ENCODE measurements at regions not wholly inside any gene's neighbourhood (a gene's known extent, or its start where the extent isn't known, plus 50 kb on each side); places are given as distances from the start of the nearest gene placed in this dataset.

DNA sequence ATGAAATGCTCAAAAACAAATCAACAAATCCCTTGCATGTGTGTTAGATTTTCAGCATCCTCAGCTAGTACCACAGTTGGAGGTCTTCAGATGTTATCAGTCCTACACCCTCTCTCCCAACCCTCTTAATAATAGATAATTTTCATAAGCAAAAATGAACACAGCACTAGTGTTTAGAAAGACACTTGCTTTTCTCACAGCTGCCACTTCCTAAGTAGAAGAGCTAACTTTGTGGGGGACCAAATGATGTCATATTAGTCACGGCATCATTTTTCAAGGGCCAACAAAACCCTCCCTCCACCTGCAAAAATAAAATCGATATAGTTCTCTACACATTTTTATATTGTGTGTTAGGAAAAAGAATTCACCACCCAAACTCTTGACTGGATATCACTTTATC is 163.5 kb upstream of the GYPA start:
- no peak for FAIRE-seq

DNA sequence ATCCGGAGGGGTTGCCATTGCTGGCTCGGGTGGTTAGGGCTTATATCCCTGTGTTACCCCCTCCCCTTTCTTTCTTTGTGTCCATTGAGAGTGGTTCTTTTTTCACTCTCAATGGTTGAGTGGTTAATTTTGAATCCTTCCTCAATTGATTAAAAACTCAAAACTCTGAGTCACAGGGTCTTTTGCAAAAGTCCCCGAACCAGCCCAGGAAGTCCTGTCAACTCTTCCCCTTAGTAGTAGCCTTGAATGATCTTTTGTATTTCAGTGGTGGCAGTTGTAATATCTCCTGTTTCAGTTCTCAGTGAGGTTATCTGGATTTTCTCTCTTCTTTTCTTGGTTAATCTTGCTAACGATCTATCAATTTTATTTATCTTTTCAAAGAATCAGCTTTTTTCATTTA is 170.0 kb upstream of the GYPA start:
- no peak for FAIRE-seq

DNA sequence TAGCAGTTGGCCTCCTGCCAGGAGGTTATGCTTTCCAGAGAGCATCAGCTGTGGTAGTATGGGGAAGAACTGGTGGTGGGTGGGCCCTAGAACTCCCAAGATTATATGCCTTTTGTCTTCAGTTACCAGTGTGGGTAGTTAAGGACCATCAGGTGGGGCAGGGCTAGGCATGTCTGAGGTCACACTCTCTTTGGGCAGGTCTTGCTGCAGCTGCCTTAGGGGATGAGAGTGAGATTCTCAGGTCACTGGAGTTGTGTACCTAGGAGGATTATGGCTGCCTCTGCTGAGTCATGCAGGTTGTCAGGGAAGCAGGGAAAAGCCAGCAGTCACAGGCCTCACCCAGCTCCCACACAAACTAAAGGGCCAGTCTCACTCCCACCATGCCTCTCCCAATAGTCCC is 172.9 kb upstream of the GYPA start:
- FAIRE-seq, result no peak

DNA sequence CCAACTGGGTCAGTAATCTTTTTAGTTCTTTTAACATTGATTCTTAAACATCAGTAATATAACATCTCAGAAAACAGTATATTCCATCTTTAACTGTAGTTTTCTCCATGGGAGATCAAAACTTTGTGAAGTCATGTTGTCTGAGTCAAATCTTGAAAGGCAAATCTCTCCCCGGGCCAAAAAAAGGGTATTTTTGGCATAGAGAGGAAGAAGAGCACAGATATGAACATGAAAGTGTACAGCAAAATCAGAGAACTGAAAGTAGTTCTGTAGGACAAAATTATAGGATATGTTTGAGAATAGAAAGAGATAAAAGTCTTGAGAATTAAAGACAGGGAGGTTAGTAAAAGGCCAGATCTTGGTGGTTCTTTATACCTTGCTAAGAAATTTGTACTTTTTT is 176.4 kb upstream of the GYPA start:
- no peak for FAIRE-seq

DNA sequence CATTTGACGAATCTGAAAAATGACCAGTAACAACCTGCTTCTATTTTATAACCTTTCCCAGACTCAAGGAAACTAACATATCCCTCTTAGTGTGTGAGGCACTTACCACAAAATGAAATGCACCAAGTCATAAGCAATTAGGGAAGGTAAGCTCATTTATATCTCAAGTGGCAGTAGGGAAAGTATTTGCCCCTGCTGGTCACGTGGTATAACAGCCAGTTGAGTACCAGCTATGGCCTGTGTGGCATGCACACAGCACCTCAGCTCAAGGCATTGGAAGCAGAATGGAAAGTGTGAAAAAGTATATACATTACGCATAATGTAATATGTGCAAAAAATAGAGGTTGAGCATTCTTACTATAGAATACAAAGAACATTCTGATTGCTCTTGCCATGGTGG is 178.3 kb upstream of the GYPA start:
- no peak for FAIRE-seq

DNA sequence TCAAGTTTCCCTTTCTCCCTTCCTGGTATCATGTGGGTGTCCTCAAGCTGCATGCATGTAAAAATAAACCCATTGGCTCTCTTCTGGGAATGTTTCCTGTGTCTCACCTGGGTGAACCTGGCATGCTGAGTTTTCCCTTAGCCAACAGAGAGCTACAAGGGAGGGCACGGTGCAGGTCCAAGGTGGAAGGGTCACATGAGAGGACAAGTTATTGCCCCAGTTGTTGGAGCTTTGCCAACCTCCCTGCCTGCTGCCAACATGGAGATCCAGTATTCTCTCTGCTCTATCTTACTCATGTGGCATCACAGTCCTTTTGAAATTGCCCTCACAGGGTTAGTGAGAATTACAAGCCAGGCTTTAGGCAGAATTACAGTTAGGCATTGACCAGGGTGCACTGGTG is 196.1 kb upstream of the GYPA start:
- no peak for FAIRE-seq

DNA sequence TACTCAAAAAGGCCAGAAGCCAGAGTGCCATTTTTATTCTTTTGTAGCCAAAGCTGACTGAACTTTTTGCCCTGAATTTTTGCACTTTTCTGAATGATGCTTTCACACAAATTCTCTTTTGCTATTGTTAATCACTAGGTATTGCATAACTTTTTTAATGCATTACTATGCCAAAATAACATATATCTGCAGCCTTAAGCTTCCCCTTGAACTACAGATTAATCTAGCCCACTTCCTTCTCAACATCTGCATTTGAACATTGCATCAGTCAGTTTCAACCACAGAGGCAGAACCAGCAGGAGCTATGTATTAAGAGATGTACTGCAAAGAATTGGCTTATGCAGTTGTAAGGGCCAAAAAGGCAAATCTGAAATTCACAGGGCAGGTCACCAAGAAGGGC is 197.6 kb upstream of the GYPA start:
- FAIRE-seq, result no peak

DNA sequence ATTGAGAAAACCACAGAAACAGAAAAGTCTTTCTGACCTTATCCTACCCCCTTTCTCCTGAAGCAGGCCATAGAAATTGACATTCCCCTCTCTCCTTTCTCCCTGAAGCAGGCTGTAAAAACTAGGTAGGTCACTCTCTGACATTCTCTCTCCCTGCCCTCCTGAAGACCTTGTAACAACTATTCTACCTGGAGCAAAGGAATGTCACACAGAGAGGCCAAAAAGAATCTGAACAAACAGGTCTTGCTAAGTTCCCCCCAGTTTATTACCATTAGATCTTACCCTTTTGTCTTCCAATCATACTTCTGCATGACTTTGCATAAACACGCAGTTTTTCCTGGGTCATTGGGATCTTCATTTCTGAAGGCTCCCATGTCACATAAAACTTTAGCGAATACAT is 198.3 kb upstream of the GYPA start:
- FAIRE-seq, result no peak

DNA sequence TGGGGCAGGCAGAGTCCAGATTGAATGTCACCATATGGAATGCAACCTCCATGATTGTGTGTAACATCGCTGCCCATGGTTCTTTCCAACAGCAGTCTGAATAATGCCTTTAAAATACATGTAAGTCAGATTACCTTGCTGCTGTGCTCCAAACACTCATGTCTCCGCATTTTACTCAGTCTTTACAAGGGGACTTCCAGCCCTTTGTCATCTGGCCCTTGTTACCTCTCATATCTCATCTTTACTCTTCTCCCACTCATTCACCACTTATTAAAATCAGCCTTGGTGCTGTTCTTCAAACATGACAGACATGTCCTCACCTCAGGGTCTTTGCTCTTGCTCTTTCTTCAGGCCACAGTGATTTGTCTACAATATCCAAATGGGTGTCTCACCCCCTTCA is 200.4 kb upstream of the GYPA start:
- FAIRE-seq, result no peak

DNA sequence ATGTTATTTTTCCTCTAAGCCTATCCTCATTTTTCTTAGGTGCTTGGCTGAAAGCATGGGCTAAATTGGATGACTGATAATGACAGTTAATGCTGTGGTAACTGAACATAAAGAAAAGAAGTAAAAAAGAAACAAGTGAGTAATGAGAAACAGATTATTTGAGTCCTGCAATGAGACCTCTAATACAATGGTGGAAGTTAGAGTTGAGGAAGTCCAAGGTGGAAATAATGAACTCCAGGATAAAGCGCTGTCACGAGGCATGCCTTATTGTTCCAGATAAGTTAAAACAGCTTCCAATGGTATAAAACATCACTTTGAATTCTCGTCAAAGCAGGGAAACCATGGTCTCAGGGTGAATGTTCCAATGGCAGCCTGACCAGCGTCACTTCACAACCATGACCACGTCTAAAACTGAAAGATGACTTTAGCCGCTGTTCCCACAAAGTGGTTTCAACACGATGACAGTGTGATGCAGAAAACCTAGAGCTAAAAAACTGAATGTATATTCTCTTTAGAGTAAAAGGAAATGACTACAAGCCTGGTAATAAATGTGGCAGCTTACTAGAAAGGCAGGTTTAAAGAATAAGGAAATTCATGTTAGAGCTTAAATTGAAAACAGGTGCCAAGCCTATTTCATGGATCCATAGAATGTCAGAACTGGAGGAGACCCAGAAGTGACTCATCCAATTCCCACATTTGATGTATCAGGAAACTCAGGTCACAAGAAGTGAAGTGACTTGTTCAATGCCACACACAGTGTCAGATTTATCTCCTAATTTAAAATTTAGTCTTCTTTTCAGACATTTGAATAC is 202.6 kb upstream of the GYPA start:
- no peak for FAIRE-seq

DNA sequence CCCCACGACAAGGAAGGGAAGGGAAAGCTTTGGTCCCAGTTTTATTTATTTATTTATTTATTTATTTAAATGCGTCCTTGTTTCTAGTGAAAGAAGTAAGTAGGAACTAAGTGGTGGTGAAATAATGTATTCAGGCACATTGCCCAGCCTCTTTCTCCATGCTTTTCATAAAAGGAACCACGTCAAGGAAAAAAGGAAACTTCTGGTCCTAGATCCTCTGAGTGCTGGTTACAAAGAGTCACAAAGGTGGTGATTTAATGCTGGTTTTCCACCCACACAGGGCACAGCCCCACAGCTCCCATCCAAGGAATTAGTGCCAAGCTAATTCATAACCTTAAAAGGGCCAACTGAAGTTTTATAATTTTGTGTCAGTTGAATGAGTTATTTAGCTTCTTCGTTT is 206.6 kb upstream of the GYPA start:
- FAIRE-seq, result no peak

DNA sequence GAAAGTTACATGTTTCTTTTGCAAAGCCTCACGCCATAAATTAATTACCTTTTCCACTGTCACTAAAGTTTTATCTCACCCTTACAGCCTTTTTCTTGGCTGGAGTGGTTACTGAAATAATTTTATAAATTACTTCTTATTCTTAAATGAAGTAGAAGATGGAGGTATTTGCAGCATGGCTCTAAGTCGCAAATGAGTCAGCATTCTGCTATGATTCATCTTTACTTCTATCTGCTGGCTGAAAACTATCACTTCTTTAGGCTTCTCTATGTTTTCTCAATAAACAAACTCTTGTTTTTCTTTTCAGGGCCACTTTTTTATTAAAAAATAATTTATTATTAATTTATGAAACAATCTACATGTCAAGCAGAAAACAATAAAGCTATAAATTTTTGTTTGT is 210.2 kb upstream of the GYPA start:
- FAIRE-seq, result no peak

DNA sequence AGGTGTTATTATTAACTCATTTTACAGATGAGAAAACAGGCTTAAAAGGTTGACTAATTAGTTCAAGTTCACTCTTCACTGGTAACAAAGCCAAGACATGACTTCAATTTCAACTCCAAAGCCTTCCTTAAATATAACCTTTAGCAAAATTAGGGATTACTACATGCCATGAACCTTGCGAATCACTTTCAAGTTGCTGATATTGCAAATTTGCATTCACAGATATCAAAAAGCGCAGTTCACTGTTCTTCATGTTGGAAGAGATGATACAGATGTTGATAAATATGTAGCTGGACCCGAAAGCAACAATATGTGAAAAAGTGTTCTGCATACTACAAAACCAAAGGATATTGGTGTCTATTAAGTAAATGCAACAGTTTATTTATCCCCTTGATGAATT is 210.8 kb upstream of the GYPA start:
- no peak for FAIRE-seq

DNA sequence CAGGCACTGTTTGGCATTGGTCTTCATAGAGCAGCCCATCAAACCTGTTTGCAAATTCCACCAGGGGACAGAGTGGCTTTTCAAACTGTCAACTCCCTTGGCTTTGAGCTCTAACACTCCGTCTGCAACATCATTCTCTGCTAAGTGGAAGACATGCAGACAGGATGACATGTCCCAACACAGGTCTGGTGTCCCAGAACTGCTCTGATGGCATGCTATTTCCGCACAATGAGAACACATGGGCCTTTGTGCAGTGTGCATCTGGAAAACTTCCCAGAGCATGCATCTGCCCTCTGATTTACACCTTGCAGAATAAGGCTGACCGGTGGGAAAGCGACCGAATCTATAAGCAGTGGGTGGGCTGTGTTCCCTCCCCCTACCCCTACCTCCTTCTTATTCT is 212.8 kb upstream of the GYPA start:
- FAIRE-seq, result no peak

DNA sequence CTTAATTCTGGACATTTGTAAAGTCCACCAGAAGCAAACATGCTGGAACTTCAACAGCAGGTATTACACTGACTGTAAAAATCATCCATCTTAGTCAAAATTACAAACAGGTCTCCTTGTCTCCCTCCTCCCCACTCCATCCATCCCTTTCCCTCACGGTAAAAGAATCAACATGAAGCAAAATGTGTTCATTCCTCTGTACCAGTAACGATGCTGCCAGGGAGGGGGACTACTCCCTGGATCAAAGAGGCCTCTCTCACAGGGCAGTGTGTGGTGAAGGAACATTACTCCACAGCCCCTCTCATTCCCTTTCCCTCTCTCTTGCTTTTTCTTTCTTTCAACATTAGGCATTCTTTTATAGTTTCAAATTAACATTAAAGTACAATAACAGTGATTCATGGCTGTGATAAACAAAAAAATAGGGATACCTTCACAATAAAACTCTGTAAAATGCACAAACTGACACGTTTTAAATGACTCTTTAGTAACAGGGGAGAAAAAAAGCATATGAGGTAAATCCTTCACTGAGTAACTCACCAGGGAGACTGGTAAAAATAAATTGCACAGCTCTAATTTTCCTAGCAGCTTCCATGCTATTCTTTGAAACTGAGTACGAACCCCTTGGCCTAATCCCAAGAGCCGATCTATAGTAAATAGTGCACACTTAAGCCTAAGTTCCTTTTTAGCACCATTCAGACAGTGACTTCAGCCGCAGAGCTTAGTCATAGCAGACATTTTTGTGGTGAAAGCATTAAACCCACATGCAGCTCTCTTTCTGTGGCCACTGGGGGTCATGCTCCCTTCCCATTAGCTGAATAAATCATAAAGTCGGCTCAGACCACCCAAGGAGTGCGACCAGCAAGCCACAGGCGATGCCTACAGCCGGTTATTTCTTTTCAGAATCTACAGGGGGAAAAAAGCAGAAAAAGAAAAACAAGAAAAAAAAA is 215.6 kb upstream of the GYPA start:
- FAIRE-seq, result peak; percentile 94

DNA sequence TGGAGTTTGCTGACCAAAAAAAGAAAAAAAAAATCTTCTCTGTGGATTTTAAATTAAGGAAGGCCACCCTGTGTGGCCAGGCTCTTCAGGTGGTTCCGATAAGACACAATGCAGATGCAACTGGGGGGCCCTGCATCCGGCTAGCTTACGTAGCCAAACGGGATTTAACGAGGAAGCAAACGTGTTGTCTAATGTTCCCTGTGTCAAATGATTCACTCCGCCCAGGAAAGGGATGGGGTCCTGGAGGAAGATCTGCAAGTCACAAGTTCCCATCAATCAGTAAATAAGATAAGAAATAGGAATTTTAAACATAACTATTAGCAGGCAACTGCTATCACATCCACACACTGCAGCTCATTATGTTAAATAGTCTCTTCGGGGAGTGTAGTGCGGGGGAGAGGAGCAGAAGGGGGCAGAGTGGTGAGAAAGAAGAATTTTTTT is 216.4 kb upstream of the GYPA start:
- FAIRE-seq, result peak; percentile 29

DNA sequence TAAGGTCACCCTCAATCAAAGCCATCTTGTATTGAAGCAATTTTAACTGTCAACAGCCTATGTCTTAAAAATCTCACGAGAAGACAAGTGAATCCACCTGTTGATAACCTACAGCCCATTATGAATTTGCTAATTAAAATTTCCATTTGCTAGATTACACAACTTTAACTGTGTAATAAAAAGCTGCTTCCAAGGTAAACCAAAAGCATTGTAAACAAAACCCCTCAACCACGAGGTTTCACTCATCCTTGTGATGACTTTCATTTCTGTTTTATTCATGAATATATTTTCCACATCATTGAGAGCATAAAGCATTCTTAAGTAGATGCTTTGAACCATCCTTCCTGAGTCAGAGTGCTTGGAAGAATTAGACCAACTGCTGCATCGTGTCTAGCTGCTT is 217.5 kb upstream of the GYPA start:
- no peak for FAIRE-seq

DNA sequence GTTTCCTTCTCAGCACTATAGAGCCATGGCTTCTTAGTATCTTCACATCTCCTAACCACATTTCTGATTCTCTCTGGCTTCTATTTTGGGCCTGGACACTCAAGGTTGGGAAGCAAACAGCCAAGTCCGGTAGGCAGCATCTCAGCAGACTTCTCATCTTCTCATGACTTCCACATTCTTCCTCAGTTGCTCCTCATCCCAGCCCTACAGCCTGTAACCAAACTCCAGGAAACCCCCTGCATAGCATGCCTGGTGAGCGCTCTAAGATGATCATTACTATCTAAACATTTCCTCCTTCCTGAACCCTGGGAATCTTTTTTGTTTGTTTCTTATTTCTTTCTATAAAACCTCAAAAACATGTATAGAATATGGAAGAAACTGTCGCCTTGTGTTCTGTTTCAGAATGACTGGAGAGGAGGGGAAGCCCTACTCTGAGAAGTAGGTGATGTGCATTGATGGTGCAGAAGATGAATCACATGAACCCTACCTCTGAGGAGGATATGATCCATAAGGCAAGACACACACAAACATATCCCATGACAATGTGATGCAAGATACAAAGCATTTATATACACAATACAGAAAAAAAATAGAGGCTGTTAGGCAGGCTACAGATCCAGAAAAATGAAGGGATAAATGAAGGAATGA is 219.8 kb upstream of the GYPA start:
- FAIRE-seq, result no peak

DNA sequence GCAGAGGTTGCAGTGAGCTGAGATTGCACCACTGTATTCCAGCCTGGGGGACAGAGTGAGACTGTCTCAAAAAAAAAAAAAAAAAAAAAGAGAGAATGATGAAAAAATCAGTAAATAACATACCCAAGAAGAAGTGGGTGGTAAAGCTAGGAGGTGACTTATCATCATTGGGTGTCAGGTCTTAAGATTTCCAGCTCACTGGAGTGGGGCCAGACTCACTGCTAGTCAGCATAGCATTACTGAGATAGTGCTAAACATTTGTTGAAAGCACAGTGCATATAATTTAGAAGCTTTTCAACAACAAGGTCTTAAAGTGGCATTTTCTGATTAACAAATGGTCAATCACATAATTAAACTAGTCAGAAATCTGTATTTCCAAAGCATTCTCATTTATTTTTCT is 221.8 kb upstream of the GYPA start:
- FAIRE-seq, result no peak

DNA sequence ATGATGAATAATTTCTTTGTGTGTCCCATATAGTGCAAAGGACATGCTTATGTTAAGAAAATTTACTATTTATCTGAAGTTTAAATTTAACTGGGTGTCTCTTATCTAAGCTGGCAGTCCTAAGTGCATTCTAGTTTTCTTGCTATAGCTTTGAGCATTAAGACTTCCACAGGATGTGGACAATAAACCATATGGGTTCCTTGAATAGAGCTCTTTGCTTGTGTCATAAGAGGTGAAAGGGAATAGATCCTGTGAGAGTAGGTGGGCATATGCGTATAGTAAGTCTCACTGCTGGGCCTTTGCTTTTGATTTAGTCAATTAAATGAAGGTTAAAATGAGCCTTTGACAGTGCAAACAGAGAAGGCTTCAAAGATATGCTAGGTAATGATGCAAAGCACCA is 223.4 kb upstream of the GYPA start:
- FAIRE-seq, result no peak

DNA sequence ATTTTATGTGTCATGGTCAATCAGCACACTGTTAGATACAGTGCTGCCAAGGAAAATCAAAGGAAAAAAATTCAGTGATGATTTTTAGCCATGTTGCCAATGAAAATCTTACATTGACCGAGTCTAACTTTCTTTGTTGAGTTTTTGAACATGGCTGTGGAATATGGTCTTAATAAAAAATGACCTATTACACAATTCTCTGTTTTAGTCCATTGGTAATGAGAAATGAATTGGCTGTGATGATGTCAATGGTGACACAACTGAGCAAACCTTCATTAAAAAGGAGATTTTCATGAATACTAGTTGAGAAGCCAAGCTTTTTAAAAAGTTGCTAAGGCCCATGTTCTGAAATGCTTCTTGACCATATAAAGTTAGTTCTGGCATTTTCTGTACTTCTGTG is 225.9 kb upstream of the GYPA start:
- FAIRE-seq, result no peak

DNA sequence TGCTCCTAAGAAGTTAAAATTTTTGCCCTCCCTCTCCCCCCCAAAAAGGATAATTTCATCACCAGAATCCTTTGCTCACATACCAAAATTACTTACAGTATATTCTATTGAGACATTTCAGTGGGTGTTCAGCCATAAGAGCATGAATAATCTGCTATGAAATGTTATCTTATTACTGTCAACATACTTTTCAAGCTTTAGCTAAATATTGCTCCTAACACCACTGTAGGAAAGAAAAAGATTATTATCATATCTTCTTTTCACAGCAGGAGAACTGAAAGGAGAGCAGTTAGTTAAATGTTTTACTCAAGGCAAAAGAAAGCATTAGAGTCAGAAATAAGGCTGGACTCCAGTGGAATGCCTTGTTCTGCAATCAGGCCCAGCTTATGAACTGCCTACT is 231.0 kb upstream of the GYPA start:
- no peak for FAIRE-seq

DNA sequence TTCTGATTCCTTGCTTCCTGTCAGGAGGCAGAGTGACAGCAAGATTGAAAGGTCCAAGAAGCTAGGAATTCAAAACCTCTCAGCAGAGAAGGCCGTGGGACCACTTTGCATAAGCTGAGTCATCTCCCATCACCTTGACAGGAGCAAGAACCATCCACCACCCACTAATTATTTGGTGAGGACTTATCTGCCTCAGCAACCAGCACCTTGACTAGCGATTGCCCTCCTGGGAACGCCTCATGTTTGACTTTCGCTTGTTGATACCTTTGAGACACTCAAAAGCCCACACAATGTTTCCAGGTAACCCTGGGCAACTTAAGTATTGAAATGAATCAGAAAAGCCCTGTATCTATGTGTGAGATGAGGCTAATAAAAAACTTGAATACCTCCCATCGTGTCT is 233.5 kb upstream of the GYPA start:
- no peak for FAIRE-seq

DNA sequence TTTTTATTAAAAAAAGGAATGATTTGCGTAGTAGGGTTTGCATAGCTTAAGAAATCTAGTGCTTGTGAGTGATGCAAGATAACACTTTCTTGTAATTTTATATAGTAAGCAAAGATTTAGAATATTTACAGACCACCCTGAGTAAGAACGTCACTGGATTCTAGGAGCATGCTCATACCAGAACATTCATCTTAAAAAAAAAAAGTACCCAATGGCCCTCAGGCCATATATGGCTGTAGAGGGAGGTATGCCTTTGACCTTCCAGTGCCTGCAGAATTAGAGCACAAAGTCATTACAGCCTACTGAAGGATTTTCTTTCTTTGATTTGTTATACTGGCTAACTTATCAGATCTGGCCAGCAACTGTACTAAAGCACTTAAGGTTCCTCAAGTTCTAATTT is 236.3 kb upstream of the GYPA start:
- FAIRE-seq, result no peak

Measured in endometrium (tissue), 2 donors.